8988T (cell line): ENCODE measurements at regions not wholly inside any gene's neighbourhood (a gene's known extent, or its start where the extent isn't known, plus 50 kb on each side); places are given as distances from the start of the nearest gene placed in this dataset.
"Not testable (repeated sequence)": the region's sequence is repeated elsewhere in the genome, so short reads cannot be mapped to it uniquely, and the experiment has no call there.

Experiments used
- DNase-seq: peaks from one replicate; pipeline ENCODE4 v3.0.0; 2011

- DNase-seq = no peak
Measured at GRCh38 chr17:62322313-62322712, 58.0 kb upstream of the EFCAB3 start.

GRCh38 chr17:62321451-62321850 lies 58.9 kb upstream of the EFCAB3 start:
- no peak for DNase-seq

DNA sequence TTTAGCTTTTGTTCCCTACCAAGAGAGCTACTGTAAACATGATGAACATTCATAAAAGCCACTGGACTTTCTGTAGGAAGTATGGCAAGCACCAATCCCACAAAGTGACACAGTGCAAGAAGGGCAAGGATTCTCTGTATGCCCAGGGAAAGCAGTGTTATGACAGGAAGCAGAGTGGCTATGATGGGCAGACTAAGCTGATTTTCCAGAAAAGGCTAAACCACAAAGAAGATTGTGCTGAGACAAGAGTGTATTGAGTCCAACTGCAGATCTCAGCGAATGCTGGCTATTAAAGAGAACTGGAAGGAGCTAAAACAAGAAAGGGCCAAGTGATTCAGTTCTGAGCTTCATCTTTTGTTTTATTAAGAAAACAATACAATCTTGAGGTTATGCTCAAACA lies 60.5 kb upstream of the EFCAB3 start:
- no peak for DNase-seq

DNA sequence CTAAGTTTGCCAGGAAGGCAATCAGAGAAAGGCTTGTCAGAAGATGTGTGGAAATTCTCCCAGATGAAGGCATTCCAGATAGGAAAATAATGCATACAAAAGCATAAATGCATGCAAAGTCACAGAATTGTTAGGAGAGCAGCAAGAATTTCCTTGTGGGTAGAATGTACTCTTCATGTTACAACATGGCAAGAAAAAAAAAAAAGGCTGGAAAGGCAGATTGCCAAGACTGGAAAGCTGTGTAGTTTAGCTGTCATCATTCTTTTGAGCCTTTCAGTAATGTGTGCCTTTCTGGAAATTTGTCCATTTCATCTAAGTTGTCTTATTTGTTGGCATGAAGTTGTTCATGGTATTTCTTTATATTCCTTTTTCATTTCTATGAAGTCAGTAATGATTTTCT lies 71.0 kb upstream of the EFCAB3 start:
- DNase-seq = no peak

DNA sequence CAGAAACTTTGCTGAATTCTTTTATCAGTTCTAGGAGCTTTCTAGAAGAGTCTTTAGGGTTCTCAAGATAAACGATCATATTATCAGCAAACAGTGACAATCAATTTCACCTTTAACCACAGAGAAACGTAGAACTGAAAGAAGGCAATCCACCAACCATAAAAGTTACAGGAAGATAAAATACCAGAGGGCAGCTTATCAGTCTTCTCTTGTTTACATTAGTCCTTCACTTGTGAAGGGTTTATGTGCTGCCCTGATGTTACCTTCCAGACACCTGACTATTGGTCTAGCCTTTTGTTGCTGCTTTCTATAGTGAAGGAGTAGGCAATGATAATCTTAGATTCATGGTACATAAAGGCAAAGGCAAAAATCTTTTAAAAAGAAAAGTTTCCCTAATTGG lies 73.2 kb upstream of the EFCAB3 start:
- DNase-seq = no peak

DNA sequence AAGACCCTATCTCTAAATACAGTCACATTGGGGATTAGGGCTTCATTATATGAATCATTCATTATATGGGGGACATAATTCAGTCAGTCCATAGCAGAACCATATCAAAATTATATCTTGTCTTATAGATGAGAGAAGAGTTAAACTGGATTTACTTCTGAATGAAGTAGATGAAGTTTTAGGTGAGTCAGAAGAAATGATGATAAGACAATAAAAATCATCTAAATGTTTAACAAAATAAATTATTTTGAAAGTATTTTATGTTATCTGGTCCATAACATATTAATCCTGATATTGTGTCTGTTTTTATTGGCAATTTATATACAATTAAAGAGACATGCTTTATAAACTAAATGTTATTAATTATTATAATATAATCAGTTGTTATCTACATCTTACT lies 76.9 kb upstream of the EFCAB3 start:
- DNase-seq = no peak

DNA sequence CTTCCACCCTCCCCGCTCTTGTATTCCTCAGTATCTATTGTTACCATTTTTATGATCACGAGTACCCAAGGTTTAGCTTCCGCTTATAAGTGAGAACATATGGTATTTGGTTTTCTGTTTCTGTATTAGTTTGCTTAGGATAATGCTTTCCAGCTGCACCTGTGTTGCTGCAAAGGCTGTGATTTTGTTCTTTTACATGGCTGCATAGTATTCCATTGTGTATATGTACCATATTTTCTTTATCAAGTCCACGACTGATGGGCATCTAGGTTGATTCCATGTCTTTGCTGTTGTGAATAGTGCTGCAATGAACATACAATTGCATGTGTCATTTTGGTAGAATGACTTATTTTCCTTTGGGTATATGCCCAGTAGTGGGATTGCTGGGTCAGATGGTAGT lies 79.7 kb upstream of the EFCAB3 start:
- no peak for DNase-seq

- DNase-seq = not testable (repeated sequence)
Measured at GRCh38 chr17:62275290-62275689, 105.1 kb upstream of the EFCAB3 start.

GRCh38 chr17:62268361-62268760 lies 112.0 kb upstream of the EFCAB3 start:
- not testable (repeated sequence) for DNase-seq

GRCh38 chr17:62264974-62265373 lies 115.4 kb upstream of the EFCAB3 start:
- not testable (repeated sequence) for DNase-seq

DNA sequence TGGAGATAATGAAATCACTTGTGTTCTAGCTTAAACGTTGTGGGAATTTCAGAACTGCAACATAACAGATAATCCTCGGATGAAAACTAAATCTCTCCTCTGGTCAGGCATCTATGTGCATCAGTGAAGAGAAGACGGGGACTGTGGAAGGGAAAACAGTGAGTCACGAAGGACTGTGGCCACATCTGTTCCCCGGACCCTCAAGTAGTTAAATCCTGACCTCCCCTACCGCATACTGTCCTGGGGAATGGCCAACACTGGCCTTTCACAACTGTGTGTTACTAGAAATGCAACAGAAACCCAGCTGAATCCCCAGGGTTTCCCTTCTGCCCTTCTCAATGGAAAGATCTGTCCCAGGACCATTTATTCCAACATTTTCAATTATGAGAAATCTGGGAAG lies 124.6 kb upstream of the EFCAB3 start:
- not testable (repeated sequence) for DNase-seq

GRCh38 chr17:62242076-62242475 lies 138.3 kb upstream of the EFCAB3 start:
- DNase-seq = not testable (repeated sequence)

DNA sequence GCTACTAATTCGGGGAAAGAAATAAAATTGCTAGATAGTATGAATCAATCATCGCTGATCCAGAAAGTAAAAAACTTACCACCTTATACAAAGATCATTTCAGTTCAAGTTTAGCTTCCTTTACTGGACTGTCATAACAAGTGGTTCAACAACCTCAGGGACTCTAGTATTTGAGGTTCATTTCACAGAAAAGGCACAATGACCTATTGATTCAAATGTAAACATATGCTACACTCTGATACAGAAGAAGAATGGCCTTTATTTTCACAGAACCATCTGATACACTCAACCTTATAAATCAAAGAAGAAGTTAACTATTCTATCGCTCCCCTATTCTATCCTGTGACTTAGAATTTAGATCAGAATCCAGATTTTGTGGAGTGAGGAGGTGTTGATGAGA lies 140.8 kb upstream of the EFCAB3 start:
- not testable (repeated sequence) for DNase-seq

DNA sequence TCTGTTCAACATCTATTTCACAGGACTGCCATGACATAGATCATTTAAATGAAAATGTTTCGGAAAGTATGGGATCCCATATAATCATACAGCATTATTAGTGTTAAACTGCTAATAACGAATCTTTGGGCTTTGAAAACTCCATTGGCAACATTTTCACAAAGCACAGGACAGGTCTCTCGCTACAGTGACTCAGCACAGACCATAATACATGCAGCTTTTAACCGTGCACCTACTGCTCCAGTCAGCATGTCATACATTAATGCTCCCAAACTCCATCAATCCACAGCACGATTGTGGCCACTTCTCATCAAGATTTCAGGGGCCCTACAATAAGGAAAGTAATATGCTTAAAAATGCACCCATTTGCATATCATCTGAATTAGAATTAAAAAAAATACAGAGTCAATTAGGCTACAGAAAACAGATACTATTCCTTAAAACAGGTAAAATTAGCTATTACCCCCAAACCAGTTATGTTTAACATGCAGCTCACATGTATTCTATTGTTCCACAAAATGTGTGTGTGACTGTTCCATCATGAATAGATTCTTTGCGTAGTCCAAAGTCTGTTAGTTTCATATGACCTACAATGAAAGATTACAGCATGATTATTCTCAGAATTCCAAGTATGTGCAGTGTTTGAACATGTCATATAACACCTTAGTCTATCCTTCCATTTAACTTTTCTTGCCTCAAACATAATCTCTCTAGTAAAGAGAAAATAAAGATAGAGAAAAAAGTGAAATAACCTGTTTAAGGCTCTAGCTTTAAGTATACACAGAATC lies 141.6 kb upstream of the EFCAB3 start:
- DNase-seq = not testable (repeated sequence)

- DNase-seq = not testable (repeated sequence)
Measured at GRCh38 chr17:62233822-62234481, 146.4 kb upstream of the EFCAB3 start.

DNA sequence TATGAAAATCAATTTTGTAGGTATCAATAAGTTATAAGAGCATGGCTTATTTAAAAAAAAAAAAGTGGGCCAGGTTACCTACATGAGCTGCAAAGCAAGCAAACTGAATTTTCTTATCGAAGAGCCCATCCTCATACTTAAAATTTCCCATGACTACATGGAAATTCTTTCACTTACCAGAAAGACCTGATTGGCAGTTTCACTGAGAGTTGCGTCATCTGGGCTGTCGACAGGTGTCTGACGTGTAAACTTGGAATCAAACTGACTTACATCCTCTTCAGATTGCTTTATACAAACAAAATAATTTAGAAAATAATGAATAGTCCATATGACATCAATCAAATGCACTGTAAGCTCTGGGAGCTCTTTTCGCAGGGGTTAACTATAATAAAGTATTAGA lies 149.1 kb upstream of the EFCAB3 start:
- not testable (repeated sequence) for DNase-seq

- not testable (repeated sequence) for DNase-seq
Measured at GRCh38 chr17:62226610-62227240, 153.6 kb upstream of the EFCAB3 start.

DNA sequence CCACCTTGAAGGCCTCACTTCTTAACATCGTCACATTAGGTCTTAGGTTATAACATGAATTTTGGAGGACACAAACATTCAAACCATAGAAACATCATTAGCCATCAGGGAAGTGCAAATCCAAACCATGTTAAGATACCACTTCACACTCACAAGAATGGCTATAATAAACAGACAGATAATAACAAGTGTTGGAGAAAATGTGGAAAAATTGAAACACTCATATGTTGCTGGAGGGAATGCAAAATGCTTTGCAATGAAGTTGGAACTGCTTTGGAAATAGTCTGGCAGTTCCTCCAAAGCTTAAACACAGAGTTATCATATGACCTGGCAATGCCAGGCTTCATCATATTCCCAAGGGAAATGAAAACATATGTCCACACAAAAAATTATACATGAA lies 156.8 kb upstream of the EFCAB3 start:
- DNase-seq = not testable (repeated sequence)

GRCh38 chr17:62219221-62219899 lies 154.3 kb upstream of the MED13 start:
- no peak for DNase-seq

- no peak for DNase-seq
Measured at GRCh38 chr17:62216847-62217246, 151.8 kb upstream of the MED13 start.

DNA sequence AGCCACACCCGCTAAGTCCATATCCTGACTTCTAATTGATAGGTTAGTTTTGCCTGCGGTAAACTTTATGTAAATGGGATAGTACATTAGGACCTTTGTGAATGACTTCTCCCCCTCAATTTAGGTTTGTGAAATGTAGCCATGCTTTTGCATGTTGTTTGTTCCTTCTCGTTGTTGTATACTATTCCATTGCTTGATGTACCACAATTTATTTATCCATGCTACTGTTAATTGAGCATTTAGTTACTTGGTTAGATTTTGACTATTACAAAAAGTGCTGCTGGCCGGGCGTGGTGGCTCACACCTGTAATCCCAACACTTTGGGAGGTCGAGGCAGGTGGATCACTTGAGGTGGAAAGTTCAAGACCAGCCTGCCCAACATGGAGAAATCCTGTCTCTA lies 150.8 kb upstream of the MED13 start:
- not testable (repeated sequence) for DNase-seq

DNA sequence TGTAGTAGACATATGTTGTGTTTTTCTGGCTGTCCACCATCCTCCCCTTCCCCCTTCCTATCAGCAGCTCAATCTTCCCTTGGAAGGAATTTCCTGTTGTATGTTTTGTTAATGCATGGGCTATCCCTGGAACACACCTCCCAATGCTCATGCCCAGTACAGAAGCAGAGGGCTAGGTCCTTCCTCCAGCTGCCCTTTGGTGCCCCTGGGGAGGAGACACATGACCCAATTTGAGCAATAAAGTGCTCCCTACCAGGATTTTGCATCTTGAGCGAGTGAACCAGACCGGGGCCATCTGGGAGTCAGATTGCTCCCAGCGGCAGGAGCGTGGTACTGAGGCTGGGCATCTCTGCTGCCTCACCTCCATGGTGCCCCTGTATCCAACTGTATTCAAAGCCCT lies 141.5 kb upstream of the MED13 start:
- no peak for DNase-seq

- not testable (repeated sequence) for DNase-seq
Measured at GRCh38 chr17:62197156-62197555, 132.1 kb upstream of the MED13 start.
